Neural progenitor cell (in vitro differentiated cells): ENCODE measurements at regions not wholly inside any gene's neighbourhood (a gene's known extent, or its start where the extent isn't known, plus 50 kb on each side); places are given as distances from the start of the nearest gene placed in this dataset.

ENCODE experiments used
- DNase-seq: peaks from one replicate; pipeline ENCODE4 v3.0.0-alpha.2; 2016; ENCODE audit warnings: low spot score
- H2AFZ ChIP-seq: fragments of 200-600 bp; sonication (generic); replicated peaks from 2 replicates; pipeline ENCODE4 v1.6.1; 2016; ENCODE audit warnings: antibody characterized with exemption
- H3F3A ChIP-seq: fragments of 200-600 bp; sonication (generic); 2 replicates; pipeline ENCODE4 v1.6.1; 2016; ENCODE audit warnings: antibody characterized with exemption, low read depth
- H3K27ac ChIP-seq: fragments of 200-600 bp; sonication (generic); 2 replicates; pipeline ENCODE4 v1.5.1; 2016; ENCODE audit warnings: mild to moderate bottlenecking
- H3K27me3 ChIP-seq: fragments of 200-600 bp; sonication (generic); 2 replicates; pipeline ENCODE4 v1.6.1; 2016; ENCODE audit warnings: mild to moderate bottlenecking, moderate library complexity
- H3K36me3 ChIP-seq: fragments of 200-600 bp; sonication (generic); 2 replicates; pipeline ENCODE4 v1.5.1; 2016
- H3K4me1 ChIP-seq: fragments of 200-600 bp; sonication (generic); 2 replicates; pipeline ENCODE4 v1.6.1; 2016; ENCODE audit warnings: mixed run types
- H3K4me2 ChIP-seq: fragments of 200-600 bp; sonication (generic); 2 replicates; pipeline ENCODE4 v1.6.1; 2016
- H3K4me3 ChIP-seq: fragments of 200-600 bp; sonication (generic); 2 replicates; pipeline ENCODE4 v1.5.1; 2016
- H3K79me2 ChIP-seq: fragments of 200-600 bp; sonication (generic); 2 replicates; pipeline ENCODE4 v1.6.1; 2016; ENCODE audit warnings: low read depth
- H3K9ac ChIP-seq: fragments of 200-600 bp; sonication (generic); 2 replicates; pipeline ENCODE4 v1.6.1; 2016
- H3K9me3 ChIP-seq: fragments of 200-600 bp; sonication (generic); 2 replicates; pipeline ENCODE4 v1.5.1; 2016; ENCODE audit warnings: low read depth
- H4K20me1 ChIP-seq: fragments of 200-600 bp; sonication (generic); 2 replicates; pipeline ENCODE4 v1.6.1; 2016; ENCODE audit warnings: low read depth
- H3K27ac Mint-ChIP-seq: 3 replicates; pipeline ENCODE4 v1.8.0; 2021; ENCODE audit warnings: mixed read lengths
- H3K27me3 Mint-ChIP-seq: 2 replicates; pipeline ENCODE4 v1.8.0; 2022; ENCODE audit warnings: low read depth, mild to moderate bottlenecking, inconsistent platforms, moderate library complexity, mixed read lengths; ENCODE audit not compliant: insufficient read depth
- H3K36me3 Mint-ChIP-seq: 3 replicates; pipeline ENCODE4 v1.8.0; 2021; ENCODE audit warnings: mixed read lengths
- H3K4me1 Mint-ChIP-seq: 3 replicates; pipeline ENCODE4 v1.8.0; 2021; ENCODE audit warnings: mixed read lengths
- H3K4me3 Mint-ChIP-seq: 3 replicates; pipeline ENCODE4 v1.8.0; 2021; ENCODE audit warnings: mild to moderate bottlenecking, moderate library complexity, mixed read lengths
- H3K9me3 Mint-ChIP-seq: 3 replicates; pipeline ENCODE4 v1.8.0; 2020; ENCODE audit warnings: mixed read lengths
- CTCF ChIP-seq: fragments of 200-600 bp; sonication (generic); IDR thresholded peaks from 2 replicates; pipeline ENCODE4 v1.5.1; 2017; ENCODE audit warnings: antibody characterized with exemption, mild to moderate bottlenecking
- EZH2 ChIP-seq: fragments of 200-600 bp; sonication (generic); IDR thresholded peaks from 2 replicates; pipeline ENCODE4 v1.6.1; 2017; ENCODE audit warnings: antibody characterized with exemption, mild to moderate bottlenecking, moderate library complexity
- EZH2phosphoT487 ChIP-seq: fragments of 200-600 bp; sonication (generic); IDR thresholded peaks from 2 replicates; pipeline ENCODE4 v1.6.1; 2017; ENCODE audit warnings: antibody characterized with exemption

DNA sequence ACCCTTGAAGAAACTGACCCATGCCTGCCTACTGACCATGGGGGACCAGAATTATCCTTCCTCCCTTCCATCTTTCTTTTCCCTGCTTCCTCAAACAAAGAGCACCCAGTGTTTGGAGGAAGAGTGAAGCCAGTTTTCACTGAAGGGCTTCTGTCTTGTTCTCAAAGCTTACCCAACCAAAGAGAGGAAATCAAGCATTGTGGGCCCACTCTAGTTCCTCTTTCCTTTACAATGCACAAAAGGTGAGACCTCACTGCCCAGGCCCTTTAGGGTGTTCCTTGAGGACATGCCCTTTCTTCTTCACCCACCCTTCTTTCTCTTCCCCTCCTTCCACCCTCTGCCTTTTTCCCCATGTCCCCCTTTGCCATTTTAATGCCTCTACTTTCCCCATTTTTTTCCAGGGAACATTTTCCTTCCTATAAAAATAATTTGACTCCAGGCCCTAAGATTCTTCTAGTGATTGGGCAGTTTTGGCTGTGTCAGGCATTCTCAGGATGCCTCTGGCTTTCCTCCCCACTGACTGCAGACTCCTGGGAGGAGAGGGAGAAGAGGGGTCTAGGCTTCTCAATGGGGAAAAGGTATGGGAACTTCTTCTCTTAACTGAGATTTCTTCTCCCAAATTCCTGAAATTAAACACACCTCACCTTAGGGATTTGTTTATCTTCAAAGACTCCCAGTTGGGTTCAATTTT, 126.6 kb upstream of the RMDN2 start:
- no peak overlapping the region for H2AFZ ChIP-seq
- H3K4me3 Mint-ChIP-seq: no peak overlapping the region
- peaks cover 3% of the 10 kb centered on the region for H3K27me3 Mint-ChIP-seq

DNA sequence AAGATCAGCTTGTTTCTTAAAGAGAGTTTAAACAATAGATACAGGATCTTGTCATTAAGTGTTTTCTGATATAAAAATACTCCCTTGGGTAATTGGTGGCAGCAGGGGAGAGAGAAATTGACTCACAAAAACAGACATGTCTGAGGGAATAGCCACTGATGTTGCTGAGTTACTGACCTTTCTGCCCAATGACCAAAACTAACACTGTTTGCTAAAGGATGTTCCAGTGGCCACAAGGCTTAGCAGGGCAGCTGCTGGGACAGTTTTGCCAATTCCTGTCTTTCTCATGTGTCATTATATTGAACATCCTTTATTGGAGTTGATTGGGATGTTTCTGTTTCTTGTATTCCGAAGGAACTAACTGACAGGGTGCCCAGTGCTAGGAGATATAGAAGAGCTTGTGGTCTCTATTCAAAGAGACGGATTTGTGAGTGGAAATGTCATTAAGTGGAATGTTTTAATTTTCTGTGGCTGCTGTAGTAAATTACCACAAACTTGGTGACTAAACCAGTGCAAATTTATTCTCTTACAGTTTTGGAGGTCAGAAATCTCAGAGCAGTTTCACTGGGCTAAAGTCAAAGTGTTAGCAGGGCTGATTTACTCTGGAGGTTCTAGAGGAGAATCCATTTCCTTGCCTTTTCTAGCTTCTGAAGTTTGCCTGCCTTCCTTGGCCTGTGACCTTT, 124.8 kb upstream of the RMDN2 start:
- H3K79me2 ChIP-seq: no peaks in the 10 kb centered on the region
- TF ChIP-seq EZH2phosphoT487 (no peak), CTCF (no peak), EZH2 (no peak)
- no peaks in the 10 kb centered on the region for H3K4me1 ChIP-seq
- DNase-seq: no peak
- no peak overlapping the region for H3K27ac ChIP-seq
- H3K9ac ChIP-seq: no peak overlapping the region
- H3K4me2 ChIP-seq: no peak overlapping the region
- H2AFZ ChIP-seq: no peak overlapping the region
- no peak overlapping the region for H3K4me3 Mint-ChIP-seq
- H3K9me3 Mint-ChIP-seq: no peaks in the 10 kb centered on the region
- H3K27ac Mint-ChIP-seq: no peak overlapping the region
- no peaks in the 10 kb centered on the region for H3K36me3 Mint-ChIP-seq
- H3K36me3 ChIP-seq: no peaks in the 10 kb centered on the region
- H3F3A ChIP-seq: no peaks in the 10 kb centered on the region
- peaks cover 3% of the 10 kb centered on the region for H3K27me3 Mint-ChIP-seq
- no peaks in the 10 kb centered on the region for H3K9me3 ChIP-seq
- H3K27me3 ChIP-seq: no peaks in the 10 kb centered on the region
- no peaks in the 10 kb centered on the region for H4K20me1 ChIP-seq
- no peak overlapping the region for H3K4me3 ChIP-seq
- no peaks in the 10 kb centered on the region for H3K4me1 Mint-ChIP-seq

More for the DNA sequence above, 126.6 kb upstream of the RMDN2 start:
- Histone ChIP-seq H3K79me2 (no peaks in the 10 kb centered on the region), H4K20me1 (no peaks in the 10 kb centered on the region), H3K36me3 (no peaks in the 10 kb centered on the region), H3K27ac (no peak overlapping the region), H3K4me3 (no peak overlapping the region), H3K4me1 (no peaks in the 10 kb centered on the region), H3K9me3 (no peaks in the 10 kb centered on the region), H3K9ac (no peak overlapping the region), H3K27me3 (no peaks in the 10 kb centered on the region), H3K4me2 (no peak overlapping the region), H3F3A (no peaks in the 10 kb centered on the region)
- DNase-seq: no peak
- Mint-ChIP-seq H3K36me3 (no peaks in the 10 kb centered on the region), H3K9me3 (no peaks in the 10 kb centered on the region), H3K4me1 (no peaks in the 10 kb centered on the region), H3K27ac (no peak overlapping the region)
- TF ChIP-seq CTCF (no peak), EZH2phosphoT487 (no peak), EZH2 (no peak)

DNA sequence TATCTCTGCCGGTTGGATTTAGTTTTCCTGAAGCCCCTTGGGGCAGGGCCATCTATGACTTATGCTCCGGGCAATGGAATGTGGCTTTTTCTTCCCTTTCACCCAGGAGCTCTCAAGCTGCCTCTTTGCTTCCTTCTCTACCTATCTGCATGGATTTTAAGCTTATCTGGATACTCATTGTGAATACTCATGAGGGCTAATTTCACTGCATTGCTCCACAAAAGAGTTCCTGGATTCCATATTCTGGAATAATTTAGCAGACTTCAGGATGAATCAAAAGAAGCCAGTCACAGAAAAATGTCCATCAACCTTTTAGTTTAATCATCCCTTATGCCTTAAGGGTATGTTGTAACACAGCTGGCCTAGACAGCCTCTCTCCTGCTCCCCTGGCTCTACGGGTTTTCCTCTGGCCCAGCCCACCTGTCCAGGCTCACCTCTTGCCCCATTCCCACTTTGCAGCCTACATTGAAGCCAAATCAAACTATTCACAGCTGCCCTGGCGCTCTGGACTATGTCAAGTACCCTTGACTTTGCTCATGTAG, 122.8 kb upstream of the RMDN2 start:
- no peaks in the 10 kb centered on the region for H3K79me2 ChIP-seq
- no peak overlapping the region for H2AFZ ChIP-seq
- Mint-ChIP-seq H3K4me1 (no peaks in the 10 kb centered on the region), H3K9me3 (peaks cover 2% of the 10 kb centered on the region), H3K27ac (no peak overlapping the region), H3K4me3 (no peak overlapping the region), H3K27me3 (no peaks in the 10 kb centered on the region), H3K36me3 (no peaks in the 10 kb centered on the region)
- no peaks in the 10 kb centered on the region for H3K27me3 ChIP-seq
- TF ChIP-seq EZH2phosphoT487 (no peak), CTCF (no peak), EZH2 (no peak)
- no peaks in the 10 kb centered on the region for H3K36me3 ChIP-seq
- H3K27ac ChIP-seq: no peak overlapping the region
- DNase-seq: no peak
- no peaks in the 10 kb centered on the region for H3K9me3 ChIP-seq
- H4K20me1 ChIP-seq: no peaks in the 10 kb centered on the region
- H3K4me1 ChIP-seq: no peaks in the 10 kb centered on the region
- no peak overlapping the region for H3K4me3 ChIP-seq
- no peak overlapping the region for H3K4me2 ChIP-seq
- no peak overlapping the region for H3K9ac ChIP-seq
- no peaks in the 10 kb centered on the region for H3F3A ChIP-seq
